ENCODE measurements at regions not wholly inside any gene's neighbourhood (a gene's known extent, or its start where the extent isn't known, plus 50 kb on each side); places are given as distances from the start of the nearest gene placed in this dataset.

- no peak for TF ChIP-seq ETV6 (IDR thresholded peaks at IDR 0.05; ENCODE audit: borderline replicate concordance in 1 of 2, low read depth in 2 of 2, low read length in 1 of 2)
- TF ChIP-seq ETV6 (CRISPR knock-in tag; IDR thresholded peaks at IDR 0.05; ENCODE audit: borderline replicate concordance) = no peak
- TF ChIP-seq CBX2 (IDR thresholded peaks at IDR 0.05; ENCODE audit: insufficient read depth, low read length, poor library complexity, severe bottlenecking) = no peak
- TF ChIP-seq, protein P1, sequence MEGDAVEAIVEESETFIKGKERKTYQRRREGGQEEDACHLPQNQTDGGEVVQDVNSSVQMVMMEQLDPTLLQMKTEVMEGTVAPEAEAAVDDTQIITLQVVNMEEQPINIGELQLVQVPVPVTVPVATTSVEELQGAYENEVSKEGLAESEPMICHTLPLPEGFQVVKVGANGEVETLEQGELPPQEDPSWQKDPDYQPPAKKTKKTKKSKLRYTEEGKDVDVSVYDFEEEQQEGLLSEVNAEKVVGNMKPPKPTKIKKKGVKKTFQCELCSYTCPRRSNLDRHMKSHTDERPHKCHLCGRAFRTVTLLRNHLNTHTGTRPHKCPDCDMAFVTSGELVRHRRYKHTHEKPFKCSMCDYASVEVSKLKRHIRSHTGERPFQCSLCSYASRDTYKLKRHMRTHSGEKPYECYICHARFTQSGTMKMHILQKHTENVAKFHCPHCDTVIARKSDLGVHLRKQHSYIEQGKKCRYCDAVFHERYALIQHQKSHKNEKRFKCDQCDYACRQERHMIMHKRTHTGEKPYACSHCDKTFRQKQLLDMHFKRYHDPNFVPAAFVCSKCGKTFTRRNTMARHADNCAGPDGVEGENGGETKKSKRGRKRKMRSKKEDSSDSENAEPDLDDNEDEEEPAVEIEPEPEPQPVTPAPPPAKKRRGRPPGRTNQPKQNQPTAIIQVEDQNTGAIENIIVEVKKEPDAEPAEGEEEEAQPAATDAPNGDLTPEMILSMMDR (IDR thresholded peaks at IDR 0.05 in 2 of 3, conservative IDR thresholded peaks at IDR 0.05 in 1 of 3; ENCODE audit: insufficient read depth in 2 of 3, low read depth in 1 of 3, low read length in 3 of 3) = no peak
- TF ChIP-seq ZNF280A (IDR thresholded peaks at IDR 0.05; ENCODE audit: low read depth, partially characterized antibody) = no peak
These were observed 552.2 kb downstream of the MDFIC start for GRCh38 chr7:115474137-115474536.
